GM23248 (cell line): ENCODE measurements at regions not wholly inside any gene's neighbourhood (a gene's known extent, or its start where the extent isn't known, plus 50 kb on each side); places are given as distances from the start of the nearest gene placed in this dataset.

Source experiments
- EZH2 ChIP-seq: fragments of 200-600 bp; sonication (generic); IDR thresholded peaks from 2 replicates; pipeline ENCODE4 v1.6.1; 2018; ENCODE audit warnings: antibody characterized with exemption, mild to moderate bottlenecking; ENCODE audit not compliant: insufficient read depth, poor library complexity, severe bottlenecking
- EZH2phosphoT487 ChIP-seq: fragments of 200-600 bp; sonication (generic); IDR thresholded peaks from 2 replicates; pipeline ENCODE4 v1.6.1; 2018; ENCODE audit warnings: antibody characterized with exemption, moderate library complexity, mild to moderate bottlenecking, low read depth; ENCODE audit not compliant: insufficient read depth

- TF ChIP-seq EZH2 (no peak), EZH2phosphoT487 (no peak)
These were observed 73.1 kb upstream of the POU2AF2 start for GRCh38 chr11:111172321-111172862.
